ENCODE measurements at regions not wholly inside any gene's neighbourhood (a gene's known extent, or its start where the extent isn't known, plus 50 kb on each side); places are given as distances from the start of the nearest gene placed in this dataset.

DNA sequence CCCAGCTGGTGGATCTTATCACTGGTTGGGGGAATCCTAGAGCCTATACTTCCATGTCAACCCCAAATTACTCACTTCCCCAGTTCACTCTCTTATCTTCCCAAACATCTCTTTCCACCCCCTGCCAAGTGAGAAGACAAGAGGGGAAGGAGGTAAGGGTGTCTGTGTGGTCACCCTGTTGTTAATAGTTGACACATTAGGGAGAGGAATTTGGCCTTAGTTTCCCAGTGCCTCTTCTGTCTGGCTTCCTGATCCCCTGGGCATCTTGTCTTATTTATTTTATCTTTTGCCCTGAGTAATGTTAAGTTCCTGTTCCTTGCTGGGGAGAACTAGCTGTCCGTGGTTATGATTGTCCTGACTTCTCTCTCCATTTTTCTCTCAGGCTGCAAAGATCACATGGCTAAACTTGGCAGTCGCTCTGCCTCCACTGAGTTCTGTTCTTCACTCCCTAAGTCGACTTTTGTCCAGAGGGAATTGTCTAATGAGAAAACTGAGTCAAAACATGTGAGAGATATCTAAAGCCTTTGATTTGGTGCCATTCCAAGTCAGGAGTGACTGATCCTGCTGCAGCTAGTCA lies 157.1 kb upstream of the SYT6 start:
- no peak overlapping the region for H3K27ac Mint-ChIP-seq
- intact Hi-C loops (cut with micrococcal nuclease), result no loop called here
- DNase-seq (no peak), ATAC-seq (no peak)
- CTCF ChIA-PET, result no interaction called here
- H3K27me3 Mint-ChIP-seq, result no peaks in the 10 kb centered on the region
- no peak overlapping the region for H3K4me3 Mint-ChIP-seq
- peaks cover 20% of the 10 kb centered on the region for H3K9me3 Mint-ChIP-seq
- H3K4me1 Mint-ChIP-seq (ENCODE audit: low read depth), result no peaks in the 10 kb centered on the region
- POLR2A ChIA-PET, result no interaction called here
- TF ChIP-seq, protein P1, sequence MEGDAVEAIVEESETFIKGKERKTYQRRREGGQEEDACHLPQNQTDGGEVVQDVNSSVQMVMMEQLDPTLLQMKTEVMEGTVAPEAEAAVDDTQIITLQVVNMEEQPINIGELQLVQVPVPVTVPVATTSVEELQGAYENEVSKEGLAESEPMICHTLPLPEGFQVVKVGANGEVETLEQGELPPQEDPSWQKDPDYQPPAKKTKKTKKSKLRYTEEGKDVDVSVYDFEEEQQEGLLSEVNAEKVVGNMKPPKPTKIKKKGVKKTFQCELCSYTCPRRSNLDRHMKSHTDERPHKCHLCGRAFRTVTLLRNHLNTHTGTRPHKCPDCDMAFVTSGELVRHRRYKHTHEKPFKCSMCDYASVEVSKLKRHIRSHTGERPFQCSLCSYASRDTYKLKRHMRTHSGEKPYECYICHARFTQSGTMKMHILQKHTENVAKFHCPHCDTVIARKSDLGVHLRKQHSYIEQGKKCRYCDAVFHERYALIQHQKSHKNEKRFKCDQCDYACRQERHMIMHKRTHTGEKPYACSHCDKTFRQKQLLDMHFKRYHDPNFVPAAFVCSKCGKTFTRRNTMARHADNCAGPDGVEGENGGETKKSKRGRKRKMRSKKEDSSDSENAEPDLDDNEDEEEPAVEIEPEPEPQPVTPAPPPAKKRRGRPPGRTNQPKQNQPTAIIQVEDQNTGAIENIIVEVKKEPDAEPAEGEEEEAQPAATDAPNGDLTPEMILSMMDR (IDR thresholded peaks at IDR 0.05), result no peak
- H3K36me3 Mint-ChIP-seq (ENCODE audit: low read depth), result no peaks in the 10 kb centered on the region

DNA sequence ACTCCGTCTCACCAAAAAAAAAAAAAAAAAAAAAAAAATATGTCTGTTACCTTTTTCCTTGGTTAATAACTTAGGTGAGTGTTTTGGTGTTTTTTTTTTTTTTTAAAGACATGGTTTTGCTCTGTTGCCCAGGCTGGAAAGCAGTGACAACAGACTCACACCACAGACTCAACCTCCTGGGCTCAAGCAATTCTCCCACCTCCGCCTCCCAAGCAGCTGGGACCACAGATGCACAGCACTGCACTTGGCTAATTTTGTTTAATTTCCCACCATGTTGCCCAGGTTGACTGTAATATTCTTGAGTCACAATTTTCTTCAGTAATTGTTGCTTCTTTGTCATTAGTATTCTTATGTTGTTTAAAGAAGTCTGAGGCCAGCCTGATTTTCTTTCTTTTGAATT lies 149.2 kb upstream of the SYT6 start:
- H3K4me3 Mint-ChIP-seq, result no peak overlapping the region
- ChIA-PET POLR2A (no interaction called here), CTCF (interaction anchor here (1.1 to 3.9 kb wide), 3 partner anchors 11 to 20 kb away, joined by 3 to 12 read pairs (median 3); no protein-coding TSS in a partner anchor)
- intact Hi-C loops (cut with micrococcal nuclease), result no loop called here
- ATAC-seq, result no peak
- H3K4me1 Mint-ChIP-seq (ENCODE audit: low read depth), result peaks cover 5% of the 10 kb centered on the region
- DNase-seq, result no peak
- H3K27me3 Mint-ChIP-seq, result no peaks in the 10 kb centered on the region
- peaks cover 2% of the 10 kb centered on the region for H3K9me3 Mint-ChIP-seq
- H3K36me3 Mint-ChIP-seq (ENCODE audit: low read depth), result no peaks in the 10 kb centered on the region
- TF ChIP-seq, protein P1 (IDR thresholded peaks at IDR 0.05), result no peak
- no peak overlapping the region for H3K27ac Mint-ChIP-seq

GRCh38 chr1:114299331-114299975 lies 145.8 kb upstream of the SYT6 start:
- DNase-seq (no peak), ATAC-seq (no peak)
- TF ChIP-seq, protein P1 (IDR thresholded peaks at IDR 0.05), result no peak
- H3K27me3 Mint-ChIP-seq, result no peaks in the 10 kb centered on the region
- intact Hi-C loops (cut with micrococcal nuclease), result no loop called here
- H3K4me1 Mint-ChIP-seq (ENCODE audit: low read depth), result peaks cover 5% of the 10 kb centered on the region
- CTCF ChIA-PET, result no interaction called here
- H3K9me3 Mint-ChIP-seq, result peaks cover 2% of the 10 kb centered on the region
- H3K36me3 Mint-ChIP-seq (ENCODE audit: low read depth), result no peaks in the 10 kb centered on the region
- no peak overlapping the region for H3K27ac Mint-ChIP-seq
- POLR2A ChIA-PET, result no interaction called here
- H3K4me3 Mint-ChIP-seq, result no peak overlapping the region

GRCh38 chr1:114298008-114298407 lies 144.3 kb upstream of the SYT6 start:
- ChIA-PET POLR2A (no interaction called here), CTCF (interaction anchor here (0.8 to 1.8 kb wide), 2 partner anchors 16 to 49 kb away, joined by 3 to 4 read pairs; no protein-coding TSS in a partner anchor)
- intact Hi-C loops (cut with micrococcal nuclease), result no loop called here
- TF ChIP-seq, protein P1 (IDR thresholded peaks at IDR 0.05), result no peak
- DNase-seq, result no peak
- ATAC-seq, result no peak
- Mint-ChIP-seq H3K4me3 (no peak overlapping the region), H3K27ac (no peak overlapping the region), H3K36me3 (ENCODE audit: low read depth) (no peaks in the 10 kb centered on the region), H3K9me3 (peaks cover 2% of the 10 kb centered on the region), H3K4me1 (ENCODE audit: low read depth) (peaks cover 5% of the 10 kb centered on the region), H3K27me3 (no peaks in the 10 kb centered on the region)

- TF ChIP-seq, protein P1 (IDR thresholded peaks at IDR 0.05), result no peak
- H3K9me3 Mint-ChIP-seq, result no peaks in the 10 kb centered on the region
- no peak for DNase-seq
- no peaks in the 10 kb centered on the region for H3K36me3 Mint-ChIP-seq (ENCODE audit: low read depth)
- H3K27me3 Mint-ChIP-seq, result no peaks in the 10 kb centered on the region
- ChIA-PET CTCF (interaction anchor here (1.0 to 1.8 kb wide), 2 partner anchors 14 to 51 kb away, joined by 4 to 5 read pairs; no protein-coding TSS in a partner anchor), POLR2A (no interaction called here)
- no peak overlapping the region for H3K27ac Mint-ChIP-seq
- ATAC-seq, result no peak
- intact Hi-C loops (cut with micrococcal nuclease), result no loop called here
- H3K4me3 Mint-ChIP-seq, result no peak overlapping the region
- peaks cover 3% of the 10 kb centered on the region for H3K4me1 Mint-ChIP-seq (ENCODE audit: low read depth)
Observed at GRCh38 chr1:114296413-114296812, 142.7 kb upstream of the SYT6 start.
